ENCODE measurements at regions not wholly inside any gene's neighbourhood (a gene's known extent, or its start where the extent isn't known, plus 50 kb on each side); places are given as distances from the start of the nearest gene placed in this dataset.

DNA sequence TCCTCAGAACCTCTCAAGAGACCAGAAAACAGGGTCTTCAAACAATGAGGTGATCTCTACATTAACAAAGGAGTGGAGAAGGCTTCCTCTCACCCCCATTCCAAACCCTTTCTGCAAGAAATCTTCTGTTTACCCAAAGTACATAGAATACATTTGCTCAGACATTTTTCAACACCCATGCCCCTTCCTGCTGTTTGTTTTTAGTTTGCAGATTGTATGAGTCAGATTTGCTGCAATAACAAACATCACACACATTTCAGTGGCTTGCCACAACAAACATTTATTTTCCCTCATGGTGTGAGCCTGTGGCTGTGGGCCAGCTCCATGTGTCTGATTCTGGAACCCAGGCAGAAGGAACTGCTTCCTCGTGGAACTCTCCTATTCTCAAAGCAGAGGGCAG lies 68.2 kb upstream of the BAIAP2L1 start:
- Mint-ChIP-seq H3K27ac (ENCODE audit: unreplicated experiment) (no peak overlapping the region), H3K4me3 (ENCODE audit: unreplicated experiment) (no peak overlapping the region)

GRCh38 chr7:98467570-98468312 lies 66.9 kb upstream of the BAIAP2L1 start:
- H3K36me3 Mint-ChIP-seq (ENCODE audit: unreplicated experiment) = no peaks in the 10 kb centered on the region
- no peak overlapping the region for H3K27ac Mint-ChIP-seq (ENCODE audit: unreplicated experiment)
- peaks cover 19% of the 10 kb centered on the region for H3K27me3 Mint-ChIP-seq (ENCODE audit: unreplicated experiment)
- DNase-seq (ENCODE audit: extremely low spot score, unreplicated experiment) = no peak
- no peaks in the 10 kb centered on the region for H3K9me3 Mint-ChIP-seq (ENCODE audit: unreplicated experiment)
- TF ChIP-seq, protein P1, sequence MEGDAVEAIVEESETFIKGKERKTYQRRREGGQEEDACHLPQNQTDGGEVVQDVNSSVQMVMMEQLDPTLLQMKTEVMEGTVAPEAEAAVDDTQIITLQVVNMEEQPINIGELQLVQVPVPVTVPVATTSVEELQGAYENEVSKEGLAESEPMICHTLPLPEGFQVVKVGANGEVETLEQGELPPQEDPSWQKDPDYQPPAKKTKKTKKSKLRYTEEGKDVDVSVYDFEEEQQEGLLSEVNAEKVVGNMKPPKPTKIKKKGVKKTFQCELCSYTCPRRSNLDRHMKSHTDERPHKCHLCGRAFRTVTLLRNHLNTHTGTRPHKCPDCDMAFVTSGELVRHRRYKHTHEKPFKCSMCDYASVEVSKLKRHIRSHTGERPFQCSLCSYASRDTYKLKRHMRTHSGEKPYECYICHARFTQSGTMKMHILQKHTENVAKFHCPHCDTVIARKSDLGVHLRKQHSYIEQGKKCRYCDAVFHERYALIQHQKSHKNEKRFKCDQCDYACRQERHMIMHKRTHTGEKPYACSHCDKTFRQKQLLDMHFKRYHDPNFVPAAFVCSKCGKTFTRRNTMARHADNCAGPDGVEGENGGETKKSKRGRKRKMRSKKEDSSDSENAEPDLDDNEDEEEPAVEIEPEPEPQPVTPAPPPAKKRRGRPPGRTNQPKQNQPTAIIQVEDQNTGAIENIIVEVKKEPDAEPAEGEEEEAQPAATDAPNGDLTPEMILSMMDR (IDR thresholded peaks at IDR 0.05) = no peak
- H3K4me3 Mint-ChIP-seq (ENCODE audit: unreplicated experiment) = no peak overlapping the region
- H3K4me1 Mint-ChIP-seq (ENCODE audit: unreplicated experiment) = peaks cover 4% of the 10 kb centered on the region

More for the DNA sequence above, 68.2 kb upstream of the BAIAP2L1 start:
- Mint-ChIP-seq H3K4me1 (ENCODE audit: unreplicated experiment) (peaks cover 4% of the 10 kb centered on the region), H3K27me3 (ENCODE audit: unreplicated experiment) (peaks cover 19% of the 10 kb centered on the region), H3K9me3 (ENCODE audit: unreplicated experiment) (no peaks in the 10 kb centered on the region), H3K36me3 (ENCODE audit: unreplicated experiment) (no peaks in the 10 kb centered on the region)
- TF ChIP-seq, protein P1 (IDR thresholded peaks at IDR 0.05) = no peak
- no peak for DNase-seq (ENCODE audit: extremely low spot score, unreplicated experiment)

DNA sequence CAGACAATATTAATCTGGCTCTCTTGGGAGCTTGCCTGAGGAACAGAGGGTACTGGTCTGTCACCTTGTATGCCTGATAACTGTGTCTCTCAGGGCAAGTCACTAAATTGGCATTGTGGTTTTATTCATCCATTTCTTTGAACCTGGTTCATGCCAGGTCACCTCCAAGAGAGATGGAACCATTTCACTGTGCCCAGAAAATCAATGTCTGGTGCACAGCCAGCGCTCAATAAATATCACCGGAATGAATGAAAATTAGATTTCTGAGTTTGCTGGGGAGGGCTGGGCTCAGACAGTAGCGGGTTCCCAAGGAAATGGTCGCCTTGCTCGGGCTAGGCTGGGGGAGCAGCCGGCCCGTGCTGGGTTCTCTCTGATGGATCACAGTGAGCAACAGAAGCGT lies 64.1 kb upstream of the BAIAP2L1 start:
- no peaks in the 10 kb centered on the region for H3K9me3 Mint-ChIP-seq (ENCODE audit: unreplicated experiment)
- no peak for DNase-seq (ENCODE audit: extremely low spot score, unreplicated experiment)
- TF ChIP-seq, protein P1 (IDR thresholded peaks at IDR 0.05) = no peak
- peaks cover 4% of the 10 kb centered on the region for H3K27me3 Mint-ChIP-seq (ENCODE audit: unreplicated experiment)
- no peaks in the 10 kb centered on the region for H3K4me1 Mint-ChIP-seq (ENCODE audit: unreplicated experiment)
- no peaks in the 10 kb centered on the region for H3K36me3 Mint-ChIP-seq (ENCODE audit: unreplicated experiment)
- H3K4me3 Mint-ChIP-seq (ENCODE audit: unreplicated experiment) = no peak overlapping the region
- H3K27ac Mint-ChIP-seq (ENCODE audit: unreplicated experiment) = no peak overlapping the region

DNA sequence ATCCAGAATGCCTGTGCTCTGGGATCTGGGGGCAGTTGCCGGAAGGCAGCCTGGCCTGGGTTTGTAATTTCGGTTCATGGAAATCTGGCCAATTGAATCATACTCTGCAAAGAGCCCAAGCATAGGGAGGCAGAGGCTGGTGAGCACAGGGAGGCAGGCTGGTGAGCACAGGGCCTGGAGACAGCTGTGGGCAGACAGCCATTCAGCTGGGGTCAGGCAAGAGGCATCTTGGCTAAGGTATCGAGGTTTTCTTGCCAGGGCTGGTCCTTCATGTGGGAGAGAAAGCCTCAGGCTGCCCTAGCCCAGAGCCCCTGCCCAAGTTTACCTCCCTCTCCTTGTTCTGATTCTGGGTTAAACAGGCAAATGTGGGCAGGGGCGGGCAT lies 63.7 kb upstream of the BAIAP2L1 start:
- H3K27me3 Mint-ChIP-seq (ENCODE audit: unreplicated experiment) = peaks cover 3% of the 10 kb centered on the region
- DNase-seq (ENCODE audit: extremely low spot score, unreplicated experiment) = no peak
- H3K4me3 Mint-ChIP-seq (ENCODE audit: unreplicated experiment) = no peak overlapping the region
- H3K9me3 Mint-ChIP-seq (ENCODE audit: unreplicated experiment) = no peaks in the 10 kb centered on the region
- TF ChIP-seq, protein P1 (IDR thresholded peaks at IDR 0.05) = no peak
- H3K27ac Mint-ChIP-seq (ENCODE audit: unreplicated experiment) = no peak overlapping the region
- no peaks in the 10 kb centered on the region for H3K4me1 Mint-ChIP-seq (ENCODE audit: unreplicated experiment)
- no peaks in the 10 kb centered on the region for H3K36me3 Mint-ChIP-seq (ENCODE audit: unreplicated experiment)

DNA sequence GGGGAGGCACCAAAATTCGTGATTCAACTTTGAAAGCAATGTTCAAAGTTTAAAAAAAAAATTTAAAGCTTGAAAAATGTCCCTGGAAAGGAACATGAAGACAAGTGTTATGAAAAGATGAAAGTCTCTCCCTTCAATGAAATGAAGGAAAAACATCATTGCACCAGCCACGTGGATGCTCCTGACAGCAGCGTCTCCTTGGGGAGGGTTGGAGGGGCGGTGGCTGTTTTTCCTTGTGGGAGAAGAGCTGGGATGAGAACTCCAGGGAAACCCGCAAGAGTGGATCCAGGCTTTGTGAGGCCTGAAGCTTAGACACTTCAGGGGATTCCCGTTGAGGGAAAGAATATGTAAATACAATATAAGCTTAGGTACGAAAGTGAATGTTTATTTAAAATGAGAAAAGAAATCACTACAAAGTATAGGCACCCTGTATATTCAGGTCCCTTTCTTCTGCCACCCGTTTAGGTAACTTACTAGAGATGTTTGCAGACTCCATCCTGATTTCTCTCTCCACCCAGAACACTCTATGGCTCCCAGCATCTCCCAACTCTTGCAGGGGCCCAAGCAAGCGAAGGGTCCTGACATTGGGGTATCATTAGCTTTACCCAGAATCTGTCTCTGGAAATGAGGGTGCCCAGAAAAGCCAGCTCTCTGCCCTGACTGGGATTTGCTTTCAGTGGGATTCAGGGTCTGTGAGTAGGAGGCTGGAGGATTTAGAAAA lies 63.1 kb upstream of the BAIAP2L1 start:
- Mint-ChIP-seq H3K4me1 (ENCODE audit: unreplicated experiment) (no peaks in the 10 kb centered on the region), H3K27me3 (ENCODE audit: unreplicated experiment) (peaks cover 3% of the 10 kb centered on the region), H3K36me3 (ENCODE audit: unreplicated experiment) (no peaks in the 10 kb centered on the region), H3K9me3 (ENCODE audit: unreplicated experiment) (no peaks in the 10 kb centered on the region), H3K4me3 (ENCODE audit: unreplicated experiment) (no peak overlapping the region), H3K27ac (ENCODE audit: unreplicated experiment) (no peak overlapping the region)
- TF ChIP-seq, protein P1 (IDR thresholded peaks at IDR 0.05) = no peak
- no peak for DNase-seq (ENCODE audit: extremely low spot score, unreplicated experiment)

All from osteocyte (in vitro differentiated cells).